ENCODE measurements at regions not wholly inside any gene's neighbourhood (a gene's known extent, or its start where the extent isn't known, plus 50 kb on each side); places are given as distances from the start of the nearest gene placed in this dataset.

DNA sequence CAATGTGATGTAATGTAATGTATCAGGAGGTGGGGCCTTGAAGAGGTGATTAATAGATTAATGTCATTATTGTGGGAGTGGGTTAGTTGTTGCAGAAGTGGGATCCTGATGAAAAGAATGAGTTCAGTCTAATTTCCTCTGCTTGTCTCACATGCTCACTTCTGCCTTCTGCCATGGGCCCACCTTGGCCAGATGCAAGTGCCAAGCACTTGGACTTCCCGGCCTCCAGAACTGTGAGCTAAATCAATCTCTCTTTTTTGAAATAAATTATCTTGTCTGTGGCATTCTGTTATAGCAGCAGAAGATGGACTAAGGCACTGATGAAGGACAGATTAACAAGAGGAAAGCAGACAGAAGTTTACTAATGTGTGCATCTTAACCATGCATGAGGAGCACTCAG lies 123.9 kb downstream of the ETS2 start:
- no peaks in the 10 kb centered on the region; a peak in 1 of 4 replicates for H3K27me3 ChIP-seq (replicated peaks in 1 of 2; ENCODE audit: control insufficient read depth in 2 of 2, insufficient read depth in 2 of 2, low read length in 1 of 2)
- no peak overlapping the region for H3K9ac ChIP-seq (ENCODE audit: control insufficient read depth, insufficient read depth, low read length)
- FAIRE-seq, result no peak
- H2AFZ ChIP-seq (ENCODE audit: control insufficient read depth, low read depth, low read length), result no peak overlapping the region
- in situ Hi-C loops (cut with MboI) (no loop called here), intact Hi-C loops (cut with micrococcal nuclease; ENCODE audit: unreplicated experiment) (no loop called here)
- SMC1A ChIA-PET (ENCODE audit: uncharacterized antibody, unreplicated experiment), result no interaction called here
- no peak for ATAC-seq
- no peaks in the 10 kb centered on the region for H3K4me1 ChIP-seq (ENCODE audit: control insufficient read depth, insufficient read depth, low read length)
- H3K4me3 ChIP-seq, result no peak overlapping the region
- H3K36me3 ChIP-seq (ENCODE audit: control insufficient read depth in 2 of 2, insufficient read depth in 2 of 2, low read length in 1 of 2), result no peaks in the 10 kb centered on the region
- RAD21 ChIA-PET (ENCODE audit: unreplicated experiment), result no interaction called here
- H4K20me1 ChIP-seq (ENCODE audit: control insufficient read depth, insufficient read depth), result no peaks in the 10 kb centered on the region
- no peaks in the 10 kb centered on the region for H3K79me2 ChIP-seq (ENCODE audit: control insufficient read depth, insufficient read depth, low read length)
- BruUV-seq (replicated peaks), result no TSS peak
- H3K9me3 ChIP-seq (replicated peaks; ENCODE audit: control insufficient read depth, insufficient read depth, low read length), result no peaks in the 10 kb centered on the region
- no peak overlapping the region for H3K4me2 ChIP-seq (ENCODE audit: control insufficient read depth, insufficient read depth)
- CTCF ChIA-PET, result interaction anchor here (1.5 kb wide), 1 partner anchor 41 kb away, joined by 3 read pairs; no protein-coding TSS in a partner anchor
- TF ChIP-seq E2F8 (IDR thresholded peaks at IDR 0.05; ENCODE audit: low read depth, partially characterized antibody) (no peak), ZNF687 (IDR thresholded peaks at IDR 0.05) (no peak), CBX5 (IDR thresholded peaks at IDR 0.05; ENCODE audit: low read depth) (no peak), PAX8 (IDR thresholded peaks at IDR 0.05) (no peak), ZNF384 (IDR thresholded peaks at IDR 0.05; ENCODE audit: borderline replicate concordance, low read depth, low read length) (no peak), TCF12 (IDR thresholded peaks at IDR 0.05; ENCODE audit: low read depth, low read length) (no peak), TCF3 (IDR thresholded peaks at IDR 0.05; ENCODE audit: borderline replicate concordance, insufficient read depth, low read depth, low read length) (no peak), MAX (IDR thresholded peaks at IDR 0.05; ENCODE audit: low read depth, low read length) (no peak), NR2F1 (conservative IDR thresholded peaks at IDR 0.05) (no peak), HDGF (IDR thresholded peaks at IDR 0.05) (no peak)
- H3K27ac ChIP-seq (ENCODE audit: control insufficient read depth, insufficient read depth), result no peak overlapping the region
- no peak for DNase-seq (ENCODE audit: low read depth, low spot score)
- POLR2A ChIA-PET, result no interaction called here
- 5% methylated on average over 1 of the region's 1 CpG for WGBS (ENCODE audit: insufficient coverage, insufficient replicate concordance, low lambda C conversion rate, missing lambda C conversion rate)

All from GM12878 (cell line).